ENCODE measurements at regions not wholly inside any gene's neighbourhood (a gene's known extent, or its start where the extent isn't known, plus 50 kb on each side); places are given as distances from the start of the nearest gene placed in this dataset.

- no peaks in the 10 kb centered on the region for H3K79me1 ChIP-seq (ENCODE audit: low read depth in 1 of 2, low read length in 2 of 2)
- DNase-seq (no peak), ATAC-seq (ENCODE audit: low read depth) (no peak)
- no TSS peak for BruUV-seq (replicated peaks)
- H3K4me1 ChIP-seq (ENCODE audit: control insufficient read depth, insufficient read depth, low read length): no peaks in the 10 kb centered on the region
- ChIA-PET CTCF (interaction anchor here (1.1 kb wide), 1 partner anchor 10 kb away, joined by 4 read pairs; no protein-coding TSS in a partner anchor), POLR2A (ENCODE audit: unreplicated experiment) (no interaction called here)
- no peak overlapping the region for H3K14ac ChIP-seq (replicated peaks; ENCODE audit: low read depth, low read length)
- dilution Hi-C loops (cut with HindIII; ENCODE audit: low sequenced_read_pairs, unreplicated experiment) (no loop called here), intact Hi-C loops (cut with micrococcal nuclease) (no loop called here), in situ Hi-C loops (cut with MboI; ENCODE audit: low sequenced_read_pairs) (no loop called here)
- 51% methylated on average over 5 of the region's 11 CpGs; no CpG with 5 or more reads in 1 of the 2 experiments for WGBS, 2 experiments (ENCODE audit: extremely low coverage in 2 of 2, insufficient read length in 1 of 2)
- no peak overlapping the region for H3K27ac ChIP-seq (ENCODE audit: insufficient read depth, low read length)
- no peak overlapping the region for H4K8ac ChIP-seq (ENCODE audit: low read depth in 2 of 2, low read length in 2 of 2)
- H2AFZ ChIP-seq (replicated peaks; ENCODE audit: low read length, poor library complexity): no peak overlapping the region
- H3K9me3 ChIP-seq (ENCODE audit: control insufficient read depth, insufficient read depth, low read length): no peaks in the 10 kb centered on the region
- no peak overlapping the region for H3K9ac ChIP-seq (ENCODE audit: low read depth, low read length)
- no peak overlapping the region for H2BK20ac ChIP-seq (ENCODE audit: low read depth, low read length)
- H2AK9ac ChIP-seq (replicated peaks; ENCODE audit: low read depth, low read length, poor library complexity): no peak overlapping the region
- TF ChIP-seq MAZ (IDR thresholded peaks at IDR 0.05; ENCODE audit: borderline replicate concordance, low read depth, low read length) (no peak), ELK1 (IDR thresholded peaks at IDR 0.05; ENCODE audit: borderline replicate concordance, low read depth, low read length) (no peak), RFX5 (IDR thresholded peaks at IDR 0.05; ENCODE audit: low read depth, low read length) (no peak), RAD21 (IDR thresholded peaks at IDR 0.05; ENCODE audit: low read length) (no peak), CEBPB (IDR thresholded peaks at IDR 0.05; ENCODE audit: low read depth, low read length) (no peak), MXI1 (IDR thresholded peaks at IDR 0.05; ENCODE audit: borderline replicate concordance, low read depth, low read length) (no peak), CTCF (conservative IDR thresholded peaks at IDR 0.05; ENCODE audit: low read depth, low read length) (no peak), SMC3 (IDR thresholded peaks at IDR 0.05; ENCODE audit: low read depth, low read length) (no peak), USF2 (IDR thresholded peaks at IDR 0.05; ENCODE audit: low read depth, low read length) (no peak), BHLHE40 (IDR thresholded peaks at IDR 0.05; ENCODE audit: low read depth, low read length) (no peak), FOS (IDR thresholded peaks at IDR 0.05; ENCODE audit: low read depth, low read length) (no peak), RCOR1 (IDR thresholded peaks at IDR 0.05; ENCODE audit: insufficient replicate concordance, low read length) (no peak), CHD1 (IDR thresholded peaks at IDR 0.05; ENCODE audit: low read depth, low read length) (no peak), NFE2L2 (IDR thresholded peaks at IDR 0.05; ENCODE audit: low read depth, low read length) (no peak), MAFK (IDR thresholded peaks at IDR 0.05; ENCODE audit: low read depth, low read length) (no peak), POLR2A (IDR thresholded peaks at IDR 0.05; ENCODE audit: low read depth, low read length) (no peak)
- no peak overlapping the region for H3K4me3 ChIP-seq (ENCODE audit: insufficient read depth, low read depth, low read length)
- H4K20me1 ChIP-seq (ENCODE audit: insufficient read depth, low read length): no peaks in the 10 kb centered on the region
- no peak overlapping the region for H2AK5ac ChIP-seq (ENCODE audit: low read depth, low read length)
- no peak overlapping the region for H3K56ac ChIP-seq (ENCODE audit: extremely low read depth, insufficient read depth, low read length)
- no peak overlapping the region for H3K18ac ChIP-seq (ENCODE audit: low read depth, low read length)
- peaks cover 15% of the 10 kb centered on the region for H3K27me3 ChIP-seq (ENCODE audit: control insufficient read depth, insufficient read depth, low read length)
- no peak overlapping the region for H4K5ac ChIP-seq (ENCODE audit: low read depth, low read length)
- H2BK15ac ChIP-seq (ENCODE audit: low read depth, low read length): no peak overlapping the region
- H2BK5ac ChIP-seq (ENCODE audit: low read depth, low read length, poor library complexity, severe bottlenecking): no peak overlapping the region
- no peak overlapping the region for H2BK120ac ChIP-seq (ENCODE audit: low read depth, low read length)
- H3K36me3 ChIP-seq (ENCODE audit: control insufficient read depth, insufficient read depth, low read length): no peaks in the 10 kb centered on the region
- no peak overlapping the region for H3K4ac ChIP-seq (ENCODE audit: low read depth, low read length)
- H3K9me1 ChIP-seq (ENCODE audit: insufficient read depth, low read length): no peaks in the 10 kb centered on the region; the same call in 1 of the 2 replicates
- no peak overlapping the region for H3K23ac ChIP-seq (ENCODE audit: low read depth, low read length)
- no peak overlapping the region for H4K91ac ChIP-seq (ENCODE audit: insufficient read depth, low read depth, low read length)
- H3K4me2 ChIP-seq (ENCODE audit: low read depth, low read length): no peak overlapping the region
Measured at GRCh38 chr11:113579292-113579940, 104.2 kb upstream of the DRD2 start.

Measured in IMR-90 (cell line).